ENCODE measurements at regions not wholly inside any gene's neighbourhood (a gene's known extent, or its start where the extent isn't known, plus 50 kb on each side); places are given as distances from the start of the nearest gene placed in this dataset.

GRCh38 chr3:153093629-153094028 lies 68.4 kb upstream of the RAP2B start:
- TF ChIP-seq EZH2 (IDR thresholded peaks at IDR 0.05; ENCODE audit: low read length) (no peak), CTCF (optimal IDR thresholded peaks at IDR 0.05 in 1 of 3, IDR thresholded peaks at IDR 0.05 in 1 of 3, conservative IDR thresholded peaks at IDR 0.05 in 1 of 3; ENCODE audit: extremely low read depth in 1 of 3, insufficient read depth in 2 of 3, low read length in 3 of 3) (no peak)
